ENCODE measurements at regions not wholly inside any gene's neighbourhood (a gene's known extent, or its start where the extent isn't known, plus 50 kb on each side); places are given as distances from the start of the nearest gene placed in this dataset.

Small RNAs in the stretch of these regions (small RNA-seq; reads per million reads assigned to genes)
- 5.2 reads per million, percentile 72 among the genes with 10 or more reads in this experiment for gene RF00003 (ENCODE audit: insufficient read depth)
